Neural cell (in vitro differentiated cells): ENCODE measurements at regions not wholly inside any gene's neighbourhood (a gene's known extent, or its start where the extent isn't known, plus 50 kb on each side); places are given as distances from the start of the nearest gene placed in this dataset.

Source experiments
- H2AFZ ChIP-seq: fragments of 200-600, 300-800 bp; sonication (generic), shearing (Covaris generic); 2 replicates; pipeline ENCODE4 v1.6.0; 2014; ENCODE audit warnings: low read depth, mild to moderate bottlenecking, antibody characterized with exemption, low read length, moderate library complexity
- H3F3A ChIP-seq: fragments of 200-600 bp; shearing (Covaris generic); 2 replicates; pipeline ENCODE4 v1.6.1; 2016; ENCODE audit warnings: mild to moderate bottlenecking, moderate library complexity, mixed read lengths, antibody characterized with exemption, low read length; ENCODE audit not compliant: insufficient read depth, poor library complexity, severe bottlenecking
- H3K27ac ChIP-seq: fragments of 200-600, 300-800 bp; sonication (generic), shearing (Covaris generic); 2 replicates; pipeline ENCODE4 v1.5.1; 2014; ENCODE audit warnings: mild to moderate bottlenecking, low read length, moderate library complexity
- H3K27me3 ChIP-seq: fragments of 300-800, 200-600 bp; sonication (generic), shearing (Covaris generic); 2 replicates; pipeline ENCODE4 v1.6.0; 2014; ENCODE audit warnings: mild to moderate bottlenecking, low read depth, low read length, moderate library complexity; ENCODE audit not compliant: insufficient read depth
- H3K36me3 ChIP-seq: fragments of 300-800, 200-600 bp; sonication (generic), shearing (Covaris generic); 2 replicates; pipeline ENCODE4 v1.5.1; 2014; ENCODE audit warnings: mild to moderate bottlenecking, antibody characterized with exemption, low read length, moderate library complexity; ENCODE audit not compliant: insufficient read depth
- H3K4me2 ChIP-seq: fragments of 300-800, 200-600 bp; sonication (generic), shearing (Covaris generic); 2 replicates; pipeline ENCODE4 v1.6.0; 2014; ENCODE audit warnings: mild to moderate bottlenecking, low read length
- H3K4me3 ChIP-seq: fragments of 300-800, 200-600 bp; sonication (generic), shearing (Covaris generic); 2 replicates; pipeline ENCODE4 v1.5.1; 2014; ENCODE audit warnings: mild to moderate bottlenecking, low read length, moderate library complexity
- H3K79me2 ChIP-seq: fragments of 200-600 bp; shearing (Covaris generic); replicated peaks from 2 replicates; pipeline ENCODE4 v1.6.0; 2014; ENCODE audit warnings: mild to moderate bottlenecking, low read length, moderate library complexity; ENCODE audit not compliant: insufficient read depth
- H3K9ac ChIP-seq: fragments of 300-800, 200-600 bp; sonication (generic), shearing (Covaris generic); 2 replicates; pipeline ENCODE4 v1.6.1; 2016; ENCODE audit warnings: mild to moderate bottlenecking, low read length, mixed read lengths
- H3K9me2 ChIP-seq: fragments of 200-600 bp; shearing (Covaris generic); 2 replicates; pipeline ENCODE4 v1.6.1; 2016; ENCODE audit warnings: mild to moderate bottlenecking, low read length, mixed read lengths; ENCODE audit not compliant: insufficient read depth
- H3K9me3 ChIP-seq: fragments of 200-600, 300-800 bp; sonication (generic), shearing (Covaris generic); 2 replicates; pipeline ENCODE4 v1.6.1; 2016; ENCODE audit warnings: mild to moderate bottlenecking, mixed run types, low read length, moderate library complexity, mixed read lengths
- H4K20me1 ChIP-seq: fragments of 200-600 bp; shearing (Covaris generic); 2 replicates; pipeline ENCODE4 v1.6.1; 2016; ENCODE audit warnings: mild to moderate bottlenecking, mixed run types; ENCODE audit not compliant: insufficient read depth
- EP300 ChIP-seq: fragments of 450-650 bp; conservative IDR thresholded peaks from 2 replicates; pipeline ENCODE4 v1.6.1; 2014; ENCODE audit warnings: antibody characterized with exemption, mild to moderate bottlenecking, moderate library complexity; ENCODE audit not compliant: poor library complexity, severe bottlenecking
- EZH2 ChIP-seq: fragments of 200-600, 300-800 bp; shearing (Covaris generic), sonication (generic); IDR thresholded peaks from 2 replicates; pipeline ENCODE4 v1.6.1; 2014; ENCODE audit warnings: antibody characterized with exemption, low read length, borderline replicate concordance, mild to moderate bottlenecking; ENCODE audit not compliant: insufficient read depth, poor library complexity, severe bottlenecking
- MXI1 ChIP-seq: fragments of 450-650 bp; conservative IDR thresholded peaks from 2 replicates; pipeline ENCODE4 v1.6.1; 2014; ENCODE audit warnings: antibody characterized with exemption, mild to moderate bottlenecking; ENCODE audit not compliant: poor library complexity, severe bottlenecking
- POLR2AphosphoS5 ChIP-seq: IDR thresholded peaks from 2 replicates; pipeline ENCODE4 v1.6.1; 2012
- RAD21 ChIP-seq: fragments of 450-650 bp; conservative IDR thresholded peaks from 2 replicates; pipeline ENCODE4 v1.6.1; 2014; ENCODE audit warnings: antibody characterized with exemption, mild to moderate bottlenecking, moderate library complexity
- SMC3 ChIP-seq: fragments of 450-650 bp; conservative IDR thresholded peaks from 2 replicates; pipeline ENCODE4 v1.6.1; 2014; ENCODE audit warnings: antibody characterized with exemption, mild to moderate bottlenecking, moderate library complexity; ENCODE audit not compliant: poor library complexity
- TAF1 ChIP-seq: IDR thresholded peaks from 2 replicates; pipeline ENCODE4 v1.6.1; 2012; ENCODE audit warnings: low read depth
- TF ChIP-seq, protein P1 (sequence below): fragments of 450-650 bp; IDR thresholded peaks from 2 replicates; pipeline ENCODE4 v1.5.1; 2014; ENCODE audit warnings: antibody characterized with exemption, mild to moderate bottlenecking, moderate library complexity; ENCODE audit not compliant: poor library complexity, severe bottlenecking
- TF ChIP-seq, protein P2 (sequence below): IDR thresholded peaks from 2 replicates; pipeline ENCODE4 v1.6.1; 2012; ENCODE audit warnings: borderline replicate concordance

DNA sequence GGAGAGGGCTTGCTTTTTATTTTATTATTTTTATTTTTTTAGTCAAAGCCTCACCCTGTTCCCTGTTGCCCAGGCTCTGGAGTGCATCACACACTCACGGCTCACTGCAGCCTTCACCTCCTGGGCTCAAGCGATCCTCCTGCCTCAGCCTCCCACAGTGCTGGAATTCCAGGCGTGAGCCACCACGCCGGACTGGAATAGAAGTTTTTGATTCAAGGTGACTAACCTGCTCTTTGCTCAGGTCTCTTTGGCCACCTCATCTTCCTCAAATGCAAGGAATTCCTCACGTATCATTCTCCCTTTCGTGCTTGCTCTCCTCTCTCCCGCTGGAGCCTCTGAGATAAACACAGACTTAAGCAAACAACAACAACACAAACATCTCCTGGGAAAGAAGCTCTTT is 636.8 kb downstream of the ADCYAP1 start:
- Histone ChIP-seq H3K4me3 (no peak overlapping the region), H2AFZ (no peak overlapping the region), H3K4me2 (no peak overlapping the region), H3K36me3 (no peaks in the 10 kb centered on the region), H3K27me3 (no peaks in the 10 kb centered on the region), H3K9me2 (no peaks in the 10 kb centered on the region), H4K20me1 (no peaks in the 10 kb centered on the region), H3K9me3 (no peaks in the 10 kb centered on the region), H3K9ac (no peak overlapping the region), H3K27ac (no peak overlapping the region), H3F3A (no peaks in the 10 kb centered on the region), H3K79me2 (no peaks in the 10 kb centered on the region)
- TF ChIP-seq EP300 (no peak), RAD21 (no peak), MXI1 (no peak), POLR2AphosphoS5 (no peak), SMC3 (no peak), TAF1 (no peak), EZH2 (no peak)
- TF ChIP-seq, protein P1, sequence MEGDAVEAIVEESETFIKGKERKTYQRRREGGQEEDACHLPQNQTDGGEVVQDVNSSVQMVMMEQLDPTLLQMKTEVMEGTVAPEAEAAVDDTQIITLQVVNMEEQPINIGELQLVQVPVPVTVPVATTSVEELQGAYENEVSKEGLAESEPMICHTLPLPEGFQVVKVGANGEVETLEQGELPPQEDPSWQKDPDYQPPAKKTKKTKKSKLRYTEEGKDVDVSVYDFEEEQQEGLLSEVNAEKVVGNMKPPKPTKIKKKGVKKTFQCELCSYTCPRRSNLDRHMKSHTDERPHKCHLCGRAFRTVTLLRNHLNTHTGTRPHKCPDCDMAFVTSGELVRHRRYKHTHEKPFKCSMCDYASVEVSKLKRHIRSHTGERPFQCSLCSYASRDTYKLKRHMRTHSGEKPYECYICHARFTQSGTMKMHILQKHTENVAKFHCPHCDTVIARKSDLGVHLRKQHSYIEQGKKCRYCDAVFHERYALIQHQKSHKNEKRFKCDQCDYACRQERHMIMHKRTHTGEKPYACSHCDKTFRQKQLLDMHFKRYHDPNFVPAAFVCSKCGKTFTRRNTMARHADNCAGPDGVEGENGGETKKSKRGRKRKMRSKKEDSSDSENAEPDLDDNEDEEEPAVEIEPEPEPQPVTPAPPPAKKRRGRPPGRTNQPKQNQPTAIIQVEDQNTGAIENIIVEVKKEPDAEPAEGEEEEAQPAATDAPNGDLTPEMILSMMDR: no peak
- TF ChIP-seq, protein P2, sequence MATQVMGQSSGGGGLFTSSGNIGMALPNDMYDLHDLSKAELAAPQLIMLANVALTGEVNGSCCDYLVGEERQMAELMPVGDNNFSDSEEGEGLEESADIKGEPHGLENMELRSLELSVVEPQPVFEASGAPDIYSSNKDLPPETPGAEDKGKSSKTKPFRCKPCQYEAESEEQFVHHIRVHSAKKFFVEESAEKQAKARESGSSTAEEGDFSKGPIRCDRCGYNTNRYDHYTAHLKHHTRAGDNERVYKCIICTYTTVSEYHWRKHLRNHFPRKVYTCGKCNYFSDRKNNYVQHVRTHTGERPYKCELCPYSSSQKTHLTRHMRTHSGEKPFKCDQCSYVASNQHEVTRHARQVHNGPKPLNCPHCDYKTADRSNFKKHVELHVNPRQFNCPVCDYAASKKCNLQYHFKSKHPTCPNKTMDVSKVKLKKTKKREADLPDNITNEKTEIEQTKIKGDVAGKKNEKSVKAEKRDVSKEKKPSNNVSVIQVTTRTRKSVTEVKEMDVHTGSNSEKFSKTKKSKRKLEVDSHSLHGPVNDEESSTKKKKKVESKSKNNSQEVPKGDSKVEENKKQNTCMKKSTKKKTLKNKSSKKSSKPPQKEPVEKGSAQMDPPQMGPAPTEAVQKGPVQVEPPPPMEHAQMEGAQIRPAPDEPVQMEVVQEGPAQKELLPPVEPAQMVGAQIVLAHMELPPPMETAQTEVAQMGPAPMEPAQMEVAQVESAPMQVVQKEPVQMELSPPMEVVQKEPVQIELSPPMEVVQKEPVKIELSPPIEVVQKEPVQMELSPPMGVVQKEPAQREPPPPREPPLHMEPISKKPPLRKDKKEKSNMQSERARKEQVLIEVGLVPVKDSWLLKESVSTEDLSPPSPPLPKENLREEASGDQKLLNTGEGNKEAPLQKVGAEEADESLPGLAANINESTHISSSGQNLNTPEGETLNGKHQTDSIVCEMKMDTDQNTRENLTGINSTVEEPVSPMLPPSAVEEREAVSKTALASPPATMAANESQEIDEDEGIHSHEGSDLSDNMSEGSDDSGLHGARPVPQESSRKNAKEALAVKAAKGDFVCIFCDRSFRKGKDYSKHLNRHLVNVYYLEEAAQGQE: no peak

DNA sequence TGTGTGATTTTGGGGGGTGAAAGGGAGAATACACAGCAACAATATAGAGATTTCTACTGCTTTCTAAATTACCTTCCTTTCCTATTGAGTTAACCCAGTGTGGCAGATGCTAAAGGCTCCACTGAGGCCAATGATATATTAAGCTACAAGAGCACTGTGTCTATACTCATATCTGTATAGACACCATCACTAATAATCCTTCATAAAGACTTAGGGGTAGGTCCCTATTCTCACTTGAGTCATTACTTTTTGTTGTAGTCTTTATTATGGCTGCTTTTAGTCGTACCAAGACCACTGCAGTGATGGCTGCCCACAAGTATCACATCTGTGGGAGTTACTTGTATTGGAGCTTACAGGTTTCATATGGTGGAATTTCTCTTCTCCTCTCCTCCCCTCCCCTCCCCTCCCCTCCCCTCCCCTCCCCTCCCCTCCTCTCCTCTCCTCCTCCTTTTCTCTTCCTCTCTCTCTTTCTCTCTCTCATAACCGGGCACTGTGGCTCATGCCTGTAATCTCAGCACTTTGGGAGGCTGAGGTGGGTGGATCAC is 637.6 kb downstream of the ADCYAP1 start:
- no peaks in the 10 kb centered on the region for H3K79me2 ChIP-seq

More for the DNA sequence above, 637.6 kb downstream of the ADCYAP1 start:
- Histone ChIP-seq H3K36me3 (no peaks in the 10 kb centered on the region), H4K20me1 (no peaks in the 10 kb centered on the region), H3K4me3 (no peak overlapping the region), H3K27me3 (no peaks in the 10 kb centered on the region), H3K9me2 (no peaks in the 10 kb centered on the region), H3K27ac (no peak overlapping the region), H3K9ac (no peak overlapping the region), H3K4me2 (no peak overlapping the region), H3K9me3 (no peaks in the 10 kb centered on the region), H3F3A (no peaks in the 10 kb centered on the region), H2AFZ (no peak overlapping the region)
- TF ChIP-seq, protein P2: no peak
- TF ChIP-seq POLR2AphosphoS5: no peak
- TF ChIP-seq TAF1: no peak
- TF ChIP-seq MXI1: no peak
- no peak for TF ChIP-seq RAD21
- no peak for TF ChIP-seq SMC3
- no peak for TF ChIP-seq EP300
- TF ChIP-seq, protein P1: no peak
- TF ChIP-seq EZH2: no peak
